HEK293 (cell line): ENCODE measurements at regions not wholly inside any gene's neighbourhood (a gene's known extent, or its start where the extent isn't known, plus 50 kb on each side); places are given as distances from the start of the nearest gene placed in this dataset.

Experiments used
- CTCF ChIP-seq: fragments of 450-650 bp; formaldehyde crosslinking; IDR thresholded peaks from 2 replicates; pipeline ENCODE4 v1.5.1; 2016; ENCODE audit warnings: missing biosample characterization, missing genetic modification characterization
- ELK4 ChIP-seq: IDR thresholded peaks from 2 replicates; pipeline ENCODE4 v1.6.1; 2011; ENCODE audit warnings: mild to moderate bottlenecking, low read depth, low read length, borderline replicate concordance
- REST ChIP-seq: fragments of 450-650 bp; formaldehyde crosslinking; IDR thresholded peaks from 2 replicates; pipeline ENCODE4 v1.5.1; 2016; ENCODE audit warnings: missing biosample characterization, missing genetic modification characterization
- SP7 ChIP-seq: fragments of 450-650 bp; formaldehyde crosslinking; IDR thresholded peaks from 2 replicates; pipeline ENCODE4 v1.5.1; 2016; ENCODE audit warnings: missing biosample characterization, missing genetic modification characterization
- TCF7L2 ChIP-seq: IDR thresholded peaks from 2 replicates; pipeline ENCODE4 v1.6.1; 2011; ENCODE audit warnings: low read depth, mild to moderate bottlenecking, inconsistent platforms, low read length, moderate library complexity, borderline replicate concordance
- ZBTB10 ChIP-seq: fragments of 450-650 bp; formaldehyde crosslinking; IDR thresholded peaks from 2 replicates; pipeline ENCODE4 v1.5.1; 2016; ENCODE audit warnings: missing biosample characterization, missing genetic modification characterization
- ZBTB17 ChIP-seq: fragments of 450-650 bp; formaldehyde crosslinking; IDR thresholded peaks from 2 replicates; pipeline ENCODE4 v1.5.1; 2016; ENCODE audit warnings: missing biosample characterization, missing genetic modification characterization
- ZBTB26 ChIP-seq: fragments of 450-650 bp; formaldehyde crosslinking; optimal IDR thresholded peaks from 2 replicates; pipeline ENCODE3; 2016; ENCODE audit warnings: missing biosample characterization, mild to moderate bottlenecking, missing genetic modification characterization
- ZNF221 ChIP-seq: fragments of 450-650 bp; formaldehyde crosslinking; IDR thresholded peaks from 2 replicates; pipeline ENCODE4 v1.5.1; 2017; ENCODE audit warnings: missing biosample characterization, missing genetic modification characterization, borderline replicate concordance
- ZNF366 ChIP-seq: fragments of 450-650 bp; formaldehyde crosslinking; conservative IDR thresholded peaks from 2 replicates; pipeline ENCODE4 v1.5.1; 2016; ENCODE audit warnings: missing biosample characterization, missing genetic modification characterization
- ZNF792 ChIP-seq: fragments of 450-650 bp; formaldehyde crosslinking; IDR thresholded peaks from 2 replicates; pipeline ENCODE4 v1.5.1; 2016; ENCODE audit warnings: missing biosample characterization, missing genetic modification characterization
- ZNF843 ChIP-seq: fragments of 450-650 bp; formaldehyde crosslinking; IDR thresholded peaks from 2 replicates; pipeline ENCODE4 v1.5.1; 2016; ENCODE audit warnings: missing biosample characterization, missing genetic modification characterization
- ZSCAN18 ChIP-seq: fragments of 450-650 bp; formaldehyde crosslinking; IDR thresholded peaks from 2 replicates; pipeline ENCODE4 v1.5.1; 2016; ENCODE audit warnings: missing biosample characterization, missing genetic modification characterization

DNA sequence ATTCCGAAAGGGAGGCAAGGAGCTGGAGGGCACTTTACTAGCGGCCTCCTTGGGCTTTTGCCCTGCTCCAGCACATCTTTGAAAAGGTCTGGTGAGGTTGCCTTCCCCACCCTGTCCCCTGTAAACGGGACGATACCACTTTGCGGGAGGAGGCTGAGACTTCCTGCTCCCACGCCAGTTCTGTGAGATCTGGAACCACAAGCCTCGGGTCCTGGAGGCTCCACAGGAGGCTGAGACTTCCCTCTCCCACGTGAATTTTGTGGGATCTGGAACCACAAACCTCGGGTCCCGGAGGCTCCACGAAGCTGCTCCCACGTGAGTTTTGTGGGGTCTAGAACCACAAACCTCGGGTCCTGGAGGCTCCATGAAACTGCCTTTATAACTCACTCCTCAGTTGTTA, 209.3 kb downstream of the DLL1 start:
- TF ChIP-seq CTCF (tag by site-specific recombination) (no peak), ZNF221 (no peak), ZSCAN18 (tag by site-specific recombination) (no peak), ZBTB17 (no peak), ZNF366 (tag by site-specific recombination) (no peak), SP7 (tag by site-specific recombination) (no peak), ZBTB10 (tag by site-specific recombination) (no peak), ZNF843 (tag by site-specific recombination) (no peak), REST (tag by site-specific recombination) (no peak), ZNF792 (tag by site-specific recombination) (no peak), ELK4 (no peak), TCF7L2 (no peak), ZBTB26 (tag by site-specific recombination) (no peak)
